SK-MEL-5 (cell line): ENCODE measurements at regions not wholly inside any gene's neighbourhood (a gene's known extent, or its start where the extent isn't known, plus 50 kb on each side); places are given as distances from the start of the nearest gene placed in this dataset.

Experiments
- DNase-seq: peaks from one replicate; pipeline ENCODE4 v3.0.0-alpha.2; 2016; ENCODE audit warnings: low read depth, low spot score
- in situ Hi-C: cut with HindIII; loops from 2 replicates; pipeline ENCODE4 v1.10.0; 2016; ENCODE audit warnings: low sequenced_read_pairs, high pct_unique_total_duplicates, low pct_unique_long_range_greater_than_20kb

DNA sequence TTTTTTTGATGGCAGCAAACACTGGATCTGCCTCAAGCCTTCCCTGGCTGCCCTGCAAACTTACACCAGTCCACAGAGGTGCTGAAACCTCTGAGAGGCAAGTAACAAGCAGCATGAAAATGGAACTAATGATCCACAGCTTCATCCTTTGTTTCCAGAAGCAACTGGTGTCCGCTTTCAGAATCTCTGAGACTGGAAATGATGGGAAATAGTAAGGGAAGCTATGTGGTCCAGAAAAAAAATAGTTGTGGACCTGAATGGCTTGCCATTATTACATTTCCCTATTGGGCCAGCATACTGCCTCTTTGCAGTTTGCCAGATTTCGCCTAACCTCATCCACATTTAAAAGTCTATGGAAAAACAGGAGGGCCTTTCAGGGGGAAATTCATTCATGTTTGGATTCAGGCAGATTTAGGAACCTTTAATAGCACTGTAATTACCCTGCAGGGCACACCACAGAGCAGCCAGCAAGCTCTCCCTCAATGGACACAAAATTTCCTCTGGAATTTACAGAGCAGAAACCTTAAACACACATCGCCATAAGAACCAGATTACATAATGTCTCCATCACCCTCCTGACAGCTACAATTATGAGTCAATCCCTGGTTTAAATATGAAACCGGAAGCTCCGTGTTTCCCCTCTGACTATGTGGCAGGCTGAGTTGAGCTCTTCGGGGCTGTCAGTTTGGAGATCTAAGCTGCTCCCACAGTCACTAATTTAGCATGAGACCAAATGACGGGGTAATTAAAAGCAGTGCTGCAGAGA, 134.4 kb downstream of the TMCO5A start:
- peak; percentile 62 for DNase-seq
- in situ Hi-C loops: no loop called here

DNA sequence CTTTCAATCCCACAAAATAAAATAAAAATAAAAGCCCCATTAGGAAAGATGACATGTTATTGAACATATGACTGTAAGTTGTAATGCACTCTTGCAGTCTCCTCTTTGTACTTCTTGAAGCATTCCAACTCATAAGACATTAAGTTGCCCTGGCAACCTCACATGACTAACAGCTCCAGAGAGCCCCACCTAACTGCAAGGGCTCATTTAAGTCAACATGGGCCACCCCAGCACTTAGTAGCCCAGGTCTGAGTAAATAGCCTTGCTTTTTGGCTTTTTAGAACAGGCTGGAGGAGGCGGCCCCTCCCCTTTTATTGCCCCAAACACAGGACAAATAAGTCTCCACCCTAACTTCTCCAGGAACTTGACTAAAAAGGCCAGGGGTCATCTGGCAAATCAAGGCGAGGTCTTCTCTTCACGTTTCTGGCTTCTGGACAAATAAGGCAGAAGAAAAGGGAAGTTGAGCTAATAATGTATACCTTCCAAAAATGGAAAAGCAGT, 135.1 kb downstream of the TMCO5A start:
- in situ Hi-C loops: no loop called here
- DNase-seq: peak; percentile 38

DNA sequence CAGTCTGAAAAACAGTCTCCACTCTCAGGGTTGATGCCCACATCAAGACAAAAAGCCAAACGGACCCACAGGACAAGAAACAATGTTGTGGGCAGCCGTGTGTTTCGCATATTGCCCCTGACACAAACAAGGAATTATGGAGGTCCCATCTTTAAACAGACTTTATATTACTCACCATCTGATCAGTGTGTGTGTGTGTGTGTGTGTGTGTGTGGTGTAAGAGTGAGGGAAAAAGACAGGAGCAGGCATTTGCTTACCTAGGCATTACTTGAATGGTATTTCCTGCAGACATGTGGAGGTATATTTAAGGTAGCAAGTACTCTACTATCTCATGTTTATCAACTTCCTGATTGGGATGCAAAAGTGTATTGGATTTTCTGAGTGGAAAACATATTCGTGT, 136.3 kb downstream of the TMCO5A start:
- DNase-seq: no peak
- in situ Hi-C loops: no loop called here

DNA sequence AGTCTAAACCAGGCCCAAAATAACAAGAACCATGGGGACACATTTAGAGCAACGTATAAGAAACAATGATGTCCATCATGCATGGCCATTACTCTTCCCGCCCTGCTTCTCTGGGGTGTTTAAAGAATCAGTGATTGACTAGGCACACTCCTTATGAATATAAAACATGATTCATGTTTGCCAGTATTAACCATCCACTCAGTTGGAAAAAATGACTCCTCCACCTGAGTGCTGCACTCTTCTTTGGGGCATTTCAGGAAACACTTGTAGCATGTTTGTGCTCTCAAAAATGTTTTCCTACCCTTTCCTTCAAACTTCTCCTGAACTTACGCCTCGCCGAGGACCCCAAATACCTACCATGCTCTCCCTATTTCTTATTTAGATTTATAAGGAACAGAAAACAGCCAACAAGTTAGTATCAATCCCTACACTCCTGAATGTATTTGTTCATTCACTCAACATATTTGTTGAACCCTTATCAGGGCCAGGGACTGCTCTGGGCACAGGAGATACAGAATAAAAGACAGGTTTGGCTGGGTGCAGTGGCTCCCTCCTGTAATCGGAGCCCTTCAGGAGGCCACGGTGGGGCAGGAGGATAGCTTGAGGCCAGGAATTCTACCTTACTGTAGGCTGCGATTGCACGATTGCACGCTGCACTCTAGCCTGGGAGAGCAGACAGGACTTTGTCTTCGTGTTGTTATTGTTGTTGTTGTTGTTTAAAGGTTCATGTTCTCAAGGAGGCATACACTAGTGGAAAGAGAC, 137.0 kb downstream of the TMCO5A start:
- in situ Hi-C loops: no loop called here
- no peak for DNase-seq

DNA sequence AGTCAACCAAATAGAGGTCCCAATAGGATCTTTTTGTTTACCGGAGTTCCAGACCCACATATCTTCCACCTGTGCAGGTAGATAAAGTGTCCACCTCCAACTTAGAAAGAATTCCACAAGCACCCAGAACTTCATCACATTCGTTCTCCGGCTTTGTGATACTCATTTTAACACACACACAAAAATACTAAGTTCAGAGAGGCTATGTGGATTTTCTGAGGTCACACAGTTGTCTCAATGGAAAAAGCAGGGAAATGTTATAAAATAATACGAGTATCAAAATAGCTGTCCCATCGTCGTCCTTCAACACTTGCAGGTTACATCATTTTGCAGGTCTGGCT, 137.5 kb downstream of the TMCO5A start:
- in situ Hi-C loops: no loop called here
- no peak for DNase-seq

DNA sequence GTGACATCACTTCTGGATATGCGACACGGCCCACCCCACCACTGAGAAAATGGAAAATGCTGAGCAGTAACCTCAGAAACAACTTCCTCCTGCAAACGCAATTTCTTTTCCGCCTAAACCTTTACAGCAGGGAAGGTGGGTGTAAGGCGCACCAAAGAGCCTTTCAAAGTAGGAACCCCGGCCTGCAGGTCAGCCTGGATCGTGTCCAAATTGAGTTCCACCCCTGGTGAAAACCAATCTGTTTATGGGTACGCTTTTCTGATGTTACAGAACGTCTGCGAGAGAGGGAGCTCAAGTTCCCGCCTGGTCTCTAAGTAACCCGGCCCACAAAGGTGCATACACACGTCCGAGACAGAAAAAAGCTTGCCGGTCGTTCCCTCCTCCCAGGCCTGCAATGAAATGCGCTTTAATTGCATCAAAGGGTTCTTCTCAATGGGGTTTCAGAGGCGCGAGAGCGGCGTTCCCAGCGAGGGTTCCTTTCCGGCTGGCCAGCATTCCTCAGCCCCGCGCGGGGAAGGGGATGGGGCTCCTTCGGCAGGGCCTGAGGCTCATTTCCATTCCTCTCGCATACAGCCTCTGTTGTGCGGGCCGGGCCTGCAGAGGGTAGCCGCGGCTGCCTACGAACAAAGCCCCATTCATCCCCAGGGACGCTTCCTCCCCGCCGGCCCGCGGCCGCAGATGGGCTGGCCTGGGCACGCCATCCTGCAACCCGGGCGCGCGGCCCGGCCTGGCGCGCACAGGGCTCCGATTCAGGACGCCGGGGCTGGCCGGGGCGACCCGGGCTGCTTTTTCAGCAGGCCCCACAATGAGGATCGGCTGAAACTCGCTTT, 138.1 kb downstream of the TMCO5A start:
- in situ Hi-C loops: no loop called here
- peak; percentile 98 for DNase-seq

DNA sequence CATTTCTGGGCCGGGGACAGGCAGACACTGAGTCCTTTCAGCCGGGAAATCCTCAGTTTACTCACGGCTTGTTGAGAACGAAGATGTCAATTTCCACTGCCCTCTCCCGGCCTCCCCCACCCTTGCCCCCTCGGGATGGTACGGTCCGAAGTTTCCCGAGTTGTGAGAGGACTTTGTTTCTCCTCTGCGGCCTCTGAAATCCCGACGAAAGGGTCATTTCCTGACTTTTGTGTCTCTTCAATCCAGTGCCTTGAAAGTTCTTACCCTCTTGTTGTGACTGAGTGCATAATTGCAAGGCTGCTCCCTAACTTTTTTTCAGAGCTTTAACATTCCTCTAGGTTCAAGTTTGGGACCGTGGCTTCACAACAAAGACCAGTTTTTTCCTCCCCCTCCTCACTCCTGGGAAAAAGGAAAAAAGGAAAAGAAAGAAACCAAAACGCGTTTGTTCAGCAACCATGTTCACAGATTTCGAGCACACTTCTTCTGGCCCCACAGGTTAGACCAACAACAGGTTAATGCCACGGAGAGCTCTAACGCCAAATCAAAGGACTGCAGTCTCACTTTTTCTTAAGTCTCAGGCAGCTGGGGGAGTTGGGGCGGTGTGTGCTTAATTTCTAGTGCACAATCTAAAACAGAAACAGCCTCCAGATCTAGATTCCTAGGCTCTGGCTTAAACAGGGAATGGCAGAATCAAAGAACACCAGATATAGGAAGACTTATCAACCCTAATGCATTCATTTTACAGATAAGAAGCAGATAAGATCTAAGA, 138.9 kb downstream of the TMCO5A start:
- peak; percentile 88 for DNase-seq
- in situ Hi-C loops: no loop called here

DNA sequence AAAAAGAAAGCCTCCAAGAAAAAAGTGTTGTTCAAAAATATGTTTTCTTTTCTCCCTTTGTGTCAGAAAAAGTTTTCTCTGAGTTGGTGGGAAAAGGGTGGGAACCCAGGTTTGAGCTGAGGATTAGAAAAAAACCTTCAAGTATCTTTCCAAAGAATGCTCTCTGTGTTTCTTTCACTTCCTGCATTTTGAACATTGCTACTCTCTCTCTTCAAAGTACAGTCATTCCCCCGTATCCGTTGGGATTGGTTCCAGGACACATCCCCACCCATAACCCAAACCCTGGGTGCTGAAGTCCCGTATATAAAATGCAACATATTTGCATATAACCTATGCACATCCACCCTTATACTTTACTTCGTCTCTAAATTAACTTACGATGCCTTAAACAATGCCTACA, 139.6 kb downstream of the TMCO5A start:
- DNase-seq: peak; percentile 55
- in situ Hi-C loops: no loop called here

DNA sequence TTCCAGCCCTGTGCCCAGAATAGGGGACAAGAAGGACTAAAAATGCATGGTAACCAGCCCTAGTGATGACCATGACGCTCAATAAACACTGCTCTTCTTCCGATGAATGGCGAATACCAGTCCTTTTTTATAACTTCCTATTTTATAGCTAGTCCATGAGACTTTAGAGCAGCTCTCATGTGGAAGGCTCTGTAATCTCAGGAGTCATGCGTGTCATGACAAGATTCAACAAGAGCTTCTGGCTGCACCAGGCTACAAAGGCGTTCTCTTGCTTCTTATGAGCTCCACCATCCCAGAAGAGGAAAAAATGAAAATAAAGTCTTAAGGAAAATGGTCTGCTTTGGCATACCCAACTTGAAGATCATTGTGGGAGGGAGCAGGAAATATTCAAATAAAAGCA, 141.0 kb downstream of the TMCO5A start:
- DNase-seq: no peak
- in situ Hi-C loops: no loop called here

DNA sequence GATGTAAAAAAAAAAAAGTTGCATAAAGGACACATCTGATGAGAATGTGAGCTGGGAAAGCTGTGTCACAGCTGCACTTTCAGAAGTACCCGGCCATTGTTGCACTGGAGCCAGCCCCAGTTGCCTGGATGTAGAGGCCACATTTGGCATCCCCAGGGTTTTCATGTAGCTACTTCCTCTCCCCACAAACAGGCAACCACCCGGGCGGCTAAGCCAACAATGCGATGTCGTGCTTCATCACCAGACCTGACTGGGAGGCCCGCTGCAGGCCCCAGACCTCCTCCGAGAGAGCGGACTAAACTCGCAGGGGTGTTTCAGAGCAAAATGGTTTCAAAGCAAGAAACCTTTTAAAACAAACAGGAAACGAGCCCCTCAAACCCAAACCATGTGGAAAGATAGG, 142.3 kb downstream of the TMCO5A start:
- no peak for DNase-seq
- in situ Hi-C loops: no loop called here

DNA sequence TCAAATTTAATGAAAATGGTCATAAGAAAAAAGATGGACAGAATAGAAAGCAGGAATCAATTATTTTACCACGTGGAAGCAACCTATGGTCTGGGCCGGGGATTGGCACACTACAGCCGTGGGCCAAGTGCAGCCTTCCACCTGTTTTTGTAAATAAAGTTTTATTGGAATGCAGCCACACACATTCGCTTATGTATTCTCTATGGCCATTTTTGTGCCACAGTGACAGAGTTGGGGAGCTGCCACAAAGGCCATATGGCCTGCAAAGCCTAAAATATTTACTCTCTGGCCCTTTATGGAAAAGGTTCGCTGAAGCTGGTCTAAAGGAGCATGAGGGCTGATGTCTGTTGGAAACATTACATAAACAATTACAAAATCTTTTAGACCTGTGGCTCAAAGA, 144.8 kb downstream of the TMCO5A start:
- in situ Hi-C loops: no loop called here
- no peak for DNase-seq

DNA sequence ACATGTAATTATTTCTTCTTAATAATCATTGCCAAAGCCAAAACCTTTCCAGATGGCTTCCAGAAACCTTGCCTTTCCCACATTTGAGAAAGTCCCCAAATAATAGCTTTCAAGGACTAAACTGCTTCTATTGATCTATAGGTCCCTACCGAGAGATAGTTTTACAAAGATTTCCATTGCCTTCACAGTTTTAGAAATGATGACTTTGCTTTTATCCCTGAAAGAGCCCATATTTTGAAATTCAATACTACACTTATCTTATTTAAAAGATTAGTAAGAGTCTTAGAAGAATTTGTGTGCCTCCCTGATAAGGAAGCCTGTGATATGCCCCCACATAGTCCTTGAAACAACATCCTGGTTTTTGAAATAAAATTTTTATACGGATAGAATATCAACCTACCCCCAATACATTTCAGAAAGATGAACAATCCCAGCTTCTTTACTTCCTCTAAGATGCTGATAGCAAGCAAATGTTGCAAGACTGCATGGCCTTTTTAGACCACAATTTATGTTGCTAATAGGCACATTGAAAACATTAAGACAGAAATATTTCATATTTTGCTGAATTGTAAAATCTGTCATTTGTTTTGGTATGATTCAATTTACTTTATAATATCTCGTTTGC, 146.3 kb downstream of the TMCO5A start:
- in situ Hi-C loops: no loop called here
- DNase-seq: no peak

DNA sequence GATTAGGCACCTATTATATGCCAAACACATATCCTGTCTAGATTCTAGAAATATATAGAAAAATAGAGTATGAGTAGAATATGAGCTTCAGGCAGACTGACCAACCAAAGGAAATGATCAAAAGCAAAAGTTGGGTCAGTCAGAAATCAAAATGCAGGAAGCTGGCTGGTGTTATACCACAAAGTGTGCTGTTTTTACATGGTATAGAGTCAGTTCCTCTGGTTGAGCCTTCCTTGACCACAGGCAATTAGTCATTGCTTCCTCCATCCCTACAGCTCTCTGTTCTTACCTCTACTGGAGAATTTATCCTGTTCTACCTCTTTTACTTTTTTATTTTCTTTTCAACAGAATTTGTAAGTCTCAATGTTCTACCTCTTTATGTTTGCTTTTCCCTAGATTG, 149.8 kb downstream of the TMCO5A start:
- in situ Hi-C loops: no loop called here
- no peak for DNase-seq

DNA sequence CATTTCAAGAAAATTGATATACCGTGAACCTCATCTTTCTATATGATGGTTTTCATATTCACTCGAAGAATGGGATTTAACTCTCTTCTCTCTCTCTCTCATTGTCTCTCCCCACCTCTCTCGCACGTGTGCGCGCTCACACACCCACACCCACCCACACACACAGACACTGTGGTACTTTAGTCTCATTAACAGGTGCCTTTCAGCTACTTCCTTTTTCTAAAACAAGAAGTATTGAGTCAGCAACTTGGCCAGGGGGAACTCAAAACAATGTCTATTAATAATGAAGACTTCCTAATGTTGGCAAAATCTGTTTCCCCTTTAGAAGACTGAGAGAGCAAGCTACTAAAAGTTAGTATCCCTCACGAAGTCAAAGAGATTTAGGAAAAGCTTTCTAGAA, 150.7 kb downstream of the TMCO5A start:
- in situ Hi-C loops: no loop called here
- no peak for DNase-seq

DNA sequence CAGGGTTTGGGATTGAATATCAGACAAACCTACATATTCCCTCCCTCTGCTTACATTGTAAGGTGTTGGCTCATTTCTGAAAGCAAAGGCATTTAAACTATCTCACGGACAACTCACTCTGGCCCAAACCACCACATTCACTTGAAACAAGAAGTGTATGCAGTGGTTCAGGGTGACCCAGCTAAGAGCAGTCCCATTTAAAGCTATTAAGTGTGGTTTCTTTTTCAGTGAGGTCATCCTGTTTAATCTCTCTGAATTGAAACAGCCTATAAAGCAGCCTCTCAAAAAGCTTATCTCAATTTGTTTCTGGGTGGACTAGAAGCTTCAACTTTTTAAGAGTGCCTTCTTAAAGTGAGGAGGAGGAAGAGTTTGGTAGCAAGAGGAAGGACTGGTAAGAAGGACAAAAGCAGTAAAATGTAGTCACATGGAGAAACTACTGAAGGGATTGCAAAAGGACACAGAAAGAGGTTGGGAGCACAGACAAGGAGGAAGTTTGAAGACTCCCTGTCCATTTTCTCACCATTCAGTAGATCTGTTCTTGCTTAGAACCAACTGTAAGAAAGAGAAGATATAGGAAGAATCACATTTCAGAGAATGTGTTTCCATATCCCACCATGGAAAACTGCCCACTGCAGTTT, 151.6 kb downstream of the TMCO5A start:
- in situ Hi-C loops: no loop called here
- no peak for DNase-seq

DNA sequence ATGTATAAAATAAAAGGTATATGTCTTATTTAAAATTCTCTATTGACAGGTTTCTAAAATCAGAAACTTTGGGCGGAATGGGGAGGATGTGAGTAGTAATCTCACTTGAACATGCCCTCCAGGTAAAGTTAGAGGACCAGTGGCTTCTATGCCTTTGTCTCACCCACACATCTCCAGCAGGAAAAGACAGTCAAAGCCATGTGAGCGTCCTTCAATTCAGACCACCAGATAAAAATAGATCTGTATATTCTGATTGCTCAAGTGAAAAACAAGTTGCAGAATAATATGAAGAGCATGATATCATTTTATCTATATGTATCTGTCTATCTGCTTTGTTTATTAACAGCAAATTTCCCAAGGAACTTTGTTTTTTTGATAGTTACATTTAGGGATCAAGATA, 152.2 kb downstream of the TMCO5A start:
- in situ Hi-C loops: no loop called here
- DNase-seq: peak; percentile 2

DNA sequence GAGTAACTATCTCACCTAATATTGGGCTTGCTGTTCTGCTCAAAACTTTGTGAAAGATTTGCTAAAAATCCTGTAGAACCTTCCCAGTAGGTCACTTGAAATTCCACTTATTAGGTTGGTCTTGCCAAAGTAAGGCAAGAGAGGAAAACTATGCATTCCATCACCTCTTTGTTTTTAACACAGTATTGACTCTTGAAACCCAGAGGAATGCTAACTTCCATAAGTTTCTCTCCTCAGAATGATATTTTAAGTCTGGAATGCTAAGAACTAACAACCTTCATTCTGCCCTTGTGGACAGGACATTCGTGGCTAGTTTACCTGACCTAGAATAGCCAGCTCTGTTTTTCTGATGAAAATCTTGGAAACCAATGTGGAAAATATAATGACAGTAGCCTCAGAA, 154.5 kb downstream of the TMCO5A start:
- in situ Hi-C loops: no loop called here
- no peak for DNase-seq
